ENCODE measurements at regions not wholly inside any gene's neighbourhood (a gene's known extent, or its start where the extent isn't known, plus 50 kb on each side); places are given as distances from the start of the nearest gene placed in this dataset.

GRCh38 chr16:87549627-87550494, 52.4 kb upstream of the JPH3 start (continued):
- TF ChIP-seq PBX3 (IDR thresholded peaks at IDR 0.05): no peak
- no peak for TF ChIP-seq POLR2AphosphoS5 (IDR thresholded peaks at IDR 0.05; ENCODE audit: low read depth, low read length)
- no peak for TF ChIP-seq EP300 (IDR thresholded peaks at IDR 0.05; ENCODE audit: borderline replicate concordance in 1 of 2, low read depth in 1 of 2, low read length in 1 of 2)
- TF ChIP-seq RAD21 (IDR thresholded peaks at IDR 0.05; ENCODE audit: low read length): no peak
- no peak for TF ChIP-seq CHD2 (IDR thresholded peaks at IDR 0.05; ENCODE audit: low read length, partially characterized antibody)

GRCh38 chr16:87548046-87548445, 54.3 kb upstream of the JPH3 start:
- TF ChIP-seq MAX (IDR thresholded peaks at IDR 0.05; ENCODE audit: low read depth) (no peak), YY1 (IDR thresholded peaks at IDR 0.05; ENCODE audit: low read depth) (no peak), PBX3 (IDR thresholded peaks at IDR 0.05) (no peak), TEAD4 (IDR thresholded peaks at IDR 0.05; ENCODE audit: borderline replicate concordance, insufficient read depth) (no peak), GATA2 (CRISPR knock-in tag; IDR thresholded peaks at IDR 0.05) (no peak), MXI1 (IDR thresholded peaks at IDR 0.05; ENCODE audit: low read depth, low read length) (no peak), ZBTB33 (IDR thresholded peaks at IDR 0.05; ENCODE audit: borderline replicate concordance, low read depth) (no peak), USF2 (IDR thresholded peaks at IDR 0.05; ENCODE audit: borderline replicate concordance, low read depth, low read length) (no peak)
- no peak overlapping the region for H3K4me2 ChIP-seq
- no peaks in the 10 kb centered on the region; a peak in 1 of 4 replicates for H3K4me1 ChIP-seq (ENCODE audit: control insufficient read depth in 1 of 2, insufficient read depth in 2 of 2, low read depth in 1 of 2, low read length in 1 of 2)
- no peak overlapping the region for H3K27ac ChIP-seq (ENCODE audit: low read depth in 2 of 2, low read length in 1 of 2)
- no peak overlapping the region for H2AFZ ChIP-seq (ENCODE audit: low read depth)
- H3F3A ChIP-seq (replicated peaks; ENCODE audit: insufficient read depth): no peaks in the 10 kb centered on the region
- POLR2A ChIA-PET: no interaction called here
- CTCF ChIA-PET: interaction anchor here (1.1 to 2.2 kb wide), 3 partner anchors 9 to 132 kb away, joined by 3 to 5 read pairs (median 4); no protein-coding TSS in a partner anchor
- 52% methylated on average over 3 of the region's 3 CpGs for WGBS (ENCODE audit: low lambda C conversion rate)
- no peaks in the 10 kb centered on the region for H4K20me1 ChIP-seq (ENCODE audit: insufficient read depth)
- H3K9me2 ChIP-seq: no peaks in the 10 kb centered on the region
- H3K9ac ChIP-seq: no peak overlapping the region
- H3K27me3 ChIP-seq (ENCODE audit: insufficient read depth): 0 out of 2 replicates have a peak, but pooled peaks cover 6% of the 10 kb centered on the region
- no peak for DNase-seq
- no peaks in the 10 kb centered on the region for H3K79me2 ChIP-seq (ENCODE audit: insufficient read depth)
- no peaks in the 10 kb centered on the region for H3K9me3 ChIP-seq
- H3K4me3 ChIP-seq (ENCODE audit: low read depth in 2 of 2, low read length in 1 of 2): no peak overlapping the region
- H3K36me3 ChIP-seq (replicated peaks in 1 of 2; ENCODE audit: control insufficient read depth in 1 of 2, insufficient read depth in 2 of 2, low read length in 1 of 2): no peaks in the 10 kb centered on the region
